CD14-positive monocyte (primary cell): ENCODE measurements at regions not wholly inside any gene's neighbourhood (a gene's known extent, or its start where the extent isn't known, plus 50 kb on each side); places are given as distances from the start of the nearest gene placed in this dataset.
A peak's percentile ranks its signal among the peaks of the same experiment; 100 is the strongest.

ENCODE experiments used
- DNase-seq, 3 donors: peaks; one replicate each; pipeline ENCODE4 v3.0.0-alpha.2; 2011 to 2022
- H2AFZ ChIP-seq: 2 replicates; pipeline ENCODE4 v1.6.0; 2012; ENCODE audit warnings: mild to moderate bottlenecking, low read depth, low read length, inconsistent platforms; ENCODE audit not compliant: insufficient read depth, poor library complexity, severe bottlenecking
- H3K27ac ChIP-seq, 2 donors: 1 replicate in 1 of 2; 2 replicates in 1 of 2; pipeline ENCODE4 v1.5.1; 2012 to 2013; ENCODE audit warnings: low read length in 2 of 2, control low read depth in 1 of 2, inconsistent platforms in 1 of 2, low read depth in 1 of 2, mild to moderate bottlenecking in 1 of 2
- H3K27me3 ChIP-seq, 2 donors: one replicate each; pipeline versions ENCODE4 v1.6.0 to v1.6.1; 2011 to 2013; ENCODE audit warnings: low read length in 2 of 2; ENCODE audit not compliant: control insufficient read depth in 2 of 2, insufficient read depth in 2 of 2
- H3K36me3 ChIP-seq, 2 donors: replicated peaks in 1 of 2; 1 replicate in 1 of 2; 2 replicates in 1 of 2; pipeline versions ENCODE4 v1.5.1 to v1.6.1; 2012 to 2013; ENCODE audit warnings: low read length in 2 of 2, control low read depth in 1 of 2, inconsistent platforms in 1 of 2, mild to moderate bottlenecking in 1 of 2; ENCODE audit not compliant: insufficient read depth in 2 of 2, control insufficient read depth in 1 of 2
- H3K4me1 ChIP-seq, 2 donors: 1 replicate in 1 of 2; 2 replicates in 1 of 2; pipeline versions ENCODE4 v1.5.1 to v1.6.1; 2012 to 2013; ENCODE audit warnings: low read length in 2 of 2, control low read depth in 1 of 2, inconsistent platforms in 1 of 2, mild to moderate bottlenecking in 1 of 2, moderate library complexity in 1 of 2; ENCODE audit not compliant: insufficient read depth in 2 of 2, control insufficient read depth in 1 of 2
- H3K4me2 ChIP-seq: replicated peaks from 2 replicates; pipeline ENCODE3; 2012; ENCODE audit warnings: low read length, moderate library complexity, mild to moderate bottlenecking; ENCODE audit not compliant: poor library complexity, severe bottlenecking; ENCODE audit errors: extremely low read depth
- H3K4me3 ChIP-seq, 3 experiments: fragments of 200-600 bp in 1 of 3; sonication (generic) in 1 of 3; replicated peaks in 1 of 3; 1 replicate in 2 of 3; 2 replicates in 1 of 3; pipeline ENCODE4 v1.5.1; 2011 to 2013; ENCODE audit warnings: low read length in 3 of 3, mild to moderate bottlenecking in 3 of 3, control low read depth in 2 of 3, low read depth in 2 of 3, inconsistent platforms in 1 of 3, moderate library complexity in 1 of 3
- H3K79me2 ChIP-seq: 2 replicates; pipeline ENCODE4 v1.6.0; 2012; ENCODE audit warnings: mild to moderate bottlenecking, control low read depth, inconsistent platforms, low read length, moderate library complexity; ENCODE audit not compliant: insufficient read depth
- H3K9ac ChIP-seq: 2 replicates; pipeline ENCODE4 v1.6.0; 2017; ENCODE audit warnings: low read length, mild to moderate bottlenecking; ENCODE audit not compliant: insufficient read depth, poor library complexity, severe bottlenecking
- H3K9me3 ChIP-seq, 2 donors: replicated peaks in 1 of 2; 1 replicate in 1 of 2; 2 replicates in 1 of 2; pipeline versions ENCODE4 v1.5.1 to v1.6.1; 2012 to 2013; ENCODE audit warnings: low read length in 2 of 2, control low read depth in 1 of 2; ENCODE audit not compliant: control insufficient read depth in 1 of 2, insufficient read depth in 1 of 2
- H4K20me1 ChIP-seq: 2 replicates; pipeline ENCODE4 v1.6.0; 2012; ENCODE audit warnings: mild to moderate bottlenecking, low read length, control low read depth, moderate library complexity; ENCODE audit not compliant: insufficient read depth
- H3K27ac Mint-ChIP-seq, 7 donors: one replicate each; pipeline ENCODE4 v1.8.0; 2020; ENCODE audit warnings: mild to moderate bottlenecking in 7 of 7, mixed read lengths in 7 of 7, moderate library complexity in 6 of 7, inconsistent platforms in 2 of 7
- H3K27me3 Mint-ChIP-seq, 3 donors: one replicate each; pipeline ENCODE4 v1.8.0; 2021 to 2022; ENCODE audit warnings: low read depth in 3 of 3, mild to moderate bottlenecking in 3 of 3, mixed read lengths in 3 of 3, moderate library complexity in 3 of 3, inconsistent platforms in 1 of 3
- H3K36me3 Mint-ChIP-seq, 2 donors: one replicate each; pipeline ENCODE4 v1.8.0; 2020; ENCODE audit warnings: mixed read lengths in 2 of 2, inconsistent platforms in 1 of 2, mild to moderate bottlenecking in 1 of 2
- H3K4me1 Mint-ChIP-seq: one replicate; pipeline ENCODE4 v1.8.0; 2020; ENCODE audit warnings: mild to moderate bottlenecking, mixed read lengths
- H3K4me3 Mint-ChIP-seq, 2 donors: one replicate each; pipeline ENCODE4 v1.8.0; 2020; ENCODE audit warnings: mild to moderate bottlenecking in 2 of 2, mixed read lengths in 2 of 2, moderate library complexity in 1 of 2
- H3K9me3 Mint-ChIP-seq, 7 donors: one replicate each; pipeline ENCODE4 v1.8.0; 2020 to 2022; ENCODE audit warnings: mixed read lengths in 7 of 7, mild to moderate bottlenecking in 6 of 7, moderate library complexity in 6 of 7, inconsistent platforms in 2 of 7
- CTCF ChIP-seq: fragments of 200-600 bp; IDR thresholded peaks from one replicate; pipeline ENCODE4 v1.8.0; 2022; ENCODE audit warnings: antibody characterized with exemption, mild to moderate bottlenecking
- WGBS: methylation state at CpG from one replicate; pipeline ENCODE4 v1.1.5; 2013; ENCODE audit warnings: missing lambda C conversion rate; ENCODE audit not compliant: insufficient coverage; 5-methylcytosine and 5-hydroxymethylcytosine counted together
- intact Hi-C, 2 donors: fragments of 100-400 bp; cut with micrococcal nuclease; formaldehyde crosslinking; loops; one replicate each; pipeline versions ENCODE4 v1.15.0 to v1.15.1; 2023

DNA sequence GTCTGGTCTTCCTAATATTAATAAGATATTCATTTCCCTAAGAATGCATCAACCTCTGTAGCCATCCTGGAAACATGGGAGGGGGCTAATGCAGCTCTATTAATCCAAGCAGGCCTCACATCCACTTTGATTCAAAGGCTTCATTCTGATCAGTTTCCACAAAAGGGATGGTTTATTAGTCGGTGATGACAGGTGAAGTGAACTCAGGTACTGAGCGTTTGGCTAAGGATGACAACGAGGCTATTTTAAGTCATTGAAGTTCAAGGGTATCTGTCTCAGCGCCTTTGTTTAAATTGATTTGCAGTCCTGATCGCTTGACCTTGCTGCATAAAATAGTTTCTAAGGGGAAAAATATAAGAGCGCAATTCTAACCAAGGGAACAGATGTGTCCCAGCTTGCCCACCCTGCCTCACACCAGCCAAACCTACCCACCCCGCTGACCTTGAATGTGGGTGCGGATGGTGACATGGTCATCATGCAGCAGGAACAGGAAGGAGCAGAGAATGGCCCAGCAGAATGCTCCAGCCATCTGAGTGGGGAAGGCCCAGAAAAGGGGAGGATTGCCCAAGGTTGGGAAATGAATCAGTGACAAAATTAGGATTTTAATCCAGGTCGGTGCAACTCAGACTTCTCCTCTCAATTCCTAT lies 70.5 kb upstream of the ZNF618 start:
- no peak for TF ChIP-seq CTCF
- Histone ChIP-seq H3K27ac (no peak overlapping the region), H3K79me2 (no peaks in the 10 kb centered on the region), H3K4me1 (peaks cover 3 to 13% of the 10 kb centered on the region in 2 donors), H3K27me3 (no peaks in the 10 kb centered on the region), H3K4me2 (no peak overlapping the region), H3K9ac (no peak overlapping the region), H4K20me1 (no peaks in the 10 kb centered on the region), H3K9me3 (no peaks in the 10 kb centered on the region), H3K36me3 (no peaks in the 10 kb centered on the region), H2AFZ (no peak overlapping the region), H3K4me3 (no peak overlapping the region)
- DNase-seq = no peak
- H3K4me3 Mint-ChIP-seq = no peak overlapping the region
- H3K9me3 Mint-ChIP-seq = no peaks in the 10 kb centered on the region
- intact Hi-C loops = loop anchor here (2.0 to 10.0 kb wide), 3 partner anchors 71 to 159 kb away; partner anchors contain the start of gene ZNF618 (in 2 of the 2)
- H3K27me3 Mint-ChIP-seq = peaks cover 0 to 3% (median 2%) of the 10 kb centered on the region in 3 donors
- H3K4me1 Mint-ChIP-seq = peaks cover 25% of the 10 kb centered on the region
- H3K27ac Mint-ChIP-seq = no peak overlapping the region
- 88% methylated on average over 3 of the region's 9 CpGs for WGBS
- no peaks in the 10 kb centered on the region for H3K36me3 Mint-ChIP-seq

DNA sequence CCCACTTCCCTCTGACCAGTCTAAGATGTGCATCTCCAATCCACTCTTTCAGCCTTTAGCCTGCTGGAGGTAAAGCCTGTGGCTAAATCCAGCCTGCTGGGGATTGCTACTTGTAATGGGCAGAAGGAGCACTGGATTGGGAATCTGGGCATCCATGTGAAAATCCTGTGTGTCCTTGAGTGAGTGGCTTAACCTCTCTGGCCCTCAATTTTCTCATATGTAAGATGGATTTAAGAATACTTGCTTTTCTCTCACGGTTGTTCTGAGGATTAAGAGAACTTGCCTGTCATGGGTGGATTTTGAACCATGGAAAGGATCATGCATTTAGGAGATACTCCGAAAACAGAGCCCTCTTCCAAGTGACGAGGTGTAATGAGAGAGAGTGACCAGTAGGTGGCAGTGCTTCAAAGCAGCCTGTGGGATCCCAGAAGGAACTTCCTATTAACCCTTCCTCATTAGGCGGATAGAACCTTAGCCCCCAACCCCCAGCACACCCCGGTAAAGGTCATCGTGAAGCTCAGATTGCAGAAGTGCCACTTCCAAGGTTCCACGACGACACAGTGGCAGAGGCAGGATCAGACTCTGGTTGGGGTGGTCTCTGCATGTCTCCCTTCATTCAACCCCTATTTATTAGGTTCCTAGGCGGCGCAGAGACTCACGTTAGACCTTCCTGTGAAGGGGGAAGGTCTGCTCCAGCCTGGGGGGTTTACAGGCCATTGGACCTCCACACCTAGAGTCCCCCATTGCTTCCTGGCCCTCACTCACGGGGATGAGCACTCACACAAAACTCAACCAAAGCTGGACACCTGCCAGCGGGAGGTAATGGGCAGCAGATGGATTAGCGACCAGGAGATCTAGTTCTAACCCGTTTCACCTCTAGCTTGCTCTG lies 68.7 kb upstream of the ZNF618 start:
- DNase-seq = peak; percentile 49 to 62 (median 60)
- no peak overlapping the region for H3K27ac Mint-ChIP-seq
- H3K4me3 Mint-ChIP-seq = peak overlapping the region; percentile 24 to 74
- H3K4me3 ChIP-seq = peak overlapping the region in 1 of 3 experiments; percentile 43
- 0% methylated on average over 4 of the region's 15 CpGs for WGBS
- H2AFZ ChIP-seq = peak overlapping the region; percentile 58
- no peaks in the 10 kb centered on the region for H3K36me3 Mint-ChIP-seq
- H3K27ac ChIP-seq = no peak overlapping the region
- H3K27me3 Mint-ChIP-seq = peaks cover 0 to 2% (median 2%) of the 10 kb centered on the region in 3 donors
- H3K27me3 ChIP-seq = no peaks in the 10 kb centered on the region
- peaks cover 25% of the 10 kb centered on the region for H3K4me1 Mint-ChIP-seq
- no peaks in the 10 kb centered on the region for H3K36me3 ChIP-seq
- H4K20me1 ChIP-seq = no peaks in the 10 kb centered on the region
- H3K79me2 ChIP-seq = no peaks in the 10 kb centered on the region
- TF ChIP-seq CTCF = peak; percentile 90
- H3K9me3 Mint-ChIP-seq = no peaks in the 10 kb centered on the region
- no peak overlapping the region for H3K9ac ChIP-seq
- intact Hi-C loops = loop anchor here (2.0 to 10.0 kb wide), 3 partner anchors 69 to 157 kb away; partner anchors contain the start of gene ZNF618 (in 2 of the 2)
- no peaks in the 10 kb centered on the region for H3K9me3 ChIP-seq
- peaks cover 3 to 13% of the 10 kb centered on the region in 2 donors for H3K4me1 ChIP-seq
- peak overlapping the region; percentile 64 for H3K4me2 ChIP-seq
